Lung (tissue), 11 donors: ENCODE measurements at regions not wholly inside any gene's neighbourhood (a gene's known extent, or its start where the extent isn't known, plus 50 kb on each side); places are given as distances from the start of the nearest gene placed in this dataset.

Experiments
- ATAC-seq: fragments of 200-7000 bp; cut with Tn5 transposase; one replicate; pipeline ENCODE4 v1.9.1; 2020; ENCODE audit warnings: moderate number of reproducible peaks; ENCODE audit not compliant: insufficient read depth, low FRiP score
- DNase-seq, 3 donors: peaks; one replicate each; pipeline ENCODE4 v3.0.0-alpha.2; 2013 to 2017
- H3K27ac ChIP-seq, 2 donors: one replicate each; pipeline ENCODE4 v1.5.1; 2013; ENCODE audit warnings: mild to moderate bottlenecking in 2 of 2, moderate library complexity in 2 of 2, control low read depth in 1 of 2, inconsistent platforms in 1 of 2, low read depth in 1 of 2, low read length in 1 of 2
- H3K27me3 ChIP-seq, 3 donors: one replicate each; pipeline ENCODE4 v1.5.1; 2013; ENCODE audit warnings: low read length in 2 of 3; ENCODE audit not compliant: control insufficient read depth in 3 of 3, insufficient read depth in 3 of 3
- H3K36me3 ChIP-seq, 4 donors: one replicate each; pipeline ENCODE4 v1.5.1; 2013; ENCODE audit warnings: low read length in 4 of 4, mild to moderate bottlenecking in 1 of 4, moderate library complexity in 1 of 4; ENCODE audit not compliant: control insufficient read depth in 4 of 4, insufficient read depth in 4 of 4
- H3K4me1 ChIP-seq, 5 donors: one replicate each; pipeline ENCODE4 v1.5.1; 2013; ENCODE audit warnings: low read length in 5 of 5, mild to moderate bottlenecking in 2 of 5, moderate library complexity in 1 of 5; ENCODE audit not compliant: control insufficient read depth in 5 of 5, insufficient read depth in 5 of 5
- H3K4me3 ChIP-seq: one replicate; pipeline ENCODE4 v1.5.1; 2013; ENCODE audit warnings: mild to moderate bottlenecking, control low read depth, moderate library complexity
- H3K9ac ChIP-seq, 2 donors: one replicate each; pipeline ENCODE4 v1.5.1; 2013; ENCODE audit warnings: low read length in 2 of 2, control low read depth in 1 of 2; ENCODE audit not compliant: insufficient read depth in 1 of 2
- H3K9me3 ChIP-seq, 4 donors: one replicate each; pipeline ENCODE4 v1.5.1; 2013; ENCODE audit warnings: low read length in 3 of 4, mild to moderate bottlenecking in 1 of 4, moderate library complexity in 1 of 4; ENCODE audit not compliant: control insufficient read depth in 4 of 4, insufficient read depth in 3 of 4
- WGBS, 2 donors: extraction: QIAGEN DNeasy Blood & Tissue Kit; methylation state at CpG; one replicate each; pipeline ENCODE4 v1.1.7; 2013; 5-methylcytosine and 5-hydroxymethylcytosine counted together
- TF ChIP-seq, protein P1 (sequence below): IDR thresholded peaks from 2 replicates; pipeline ENCODE4 v1.5.1; 2012; ENCODE audit warnings: mild to moderate bottlenecking; ENCODE audit errors: control extremely low read depth, extremely low read depth
- donor health status: control.
- donor health status: control.
- donor health status: Bipolar disorder and iron deficiency.
- donor health status: healthy.
- donor health status: DM: yes; HTN: yes; CAD: no.

DNA sequence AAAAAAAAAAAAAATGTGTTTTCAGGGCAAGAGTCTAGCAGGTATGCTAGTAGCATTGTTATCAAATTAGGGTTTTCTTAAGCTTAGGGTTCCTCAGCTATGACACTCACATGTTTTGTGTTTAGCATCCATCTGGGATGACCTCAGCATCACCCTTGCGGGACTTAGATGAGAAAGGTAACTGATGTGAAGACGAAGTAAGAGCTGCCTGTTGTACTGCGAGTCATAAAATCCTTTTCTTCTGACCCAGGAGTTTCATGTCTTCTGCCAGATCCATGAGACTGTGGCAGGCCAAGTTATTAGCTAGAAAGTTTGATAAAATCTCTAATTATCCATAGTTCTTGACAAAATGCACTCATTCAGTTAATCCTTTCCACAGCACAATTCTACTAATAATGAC, 1251.1 kb downstream of the AMY1C start:
- Histone ChIP-seq H3K36me3 (no peaks in the 10 kb centered on the region), H3K27me3 (no peaks in the 10 kb centered on the region), H3K9me3 (peaks cover 0 to 15% (median 2%) of the 10 kb centered on the region in 4 donors), H3K4me1 (no peaks in the 10 kb centered on the region), H3K9ac (no peak overlapping the region), H3K4me3 (no peak overlapping the region), H3K27ac (no peak overlapping the region)
- ATAC-seq = no peak
- WGBS, 2 donors = 56 to 63% methylated on average over 3 of the region's 3 CpGs
- TF ChIP-seq, protein P1, sequence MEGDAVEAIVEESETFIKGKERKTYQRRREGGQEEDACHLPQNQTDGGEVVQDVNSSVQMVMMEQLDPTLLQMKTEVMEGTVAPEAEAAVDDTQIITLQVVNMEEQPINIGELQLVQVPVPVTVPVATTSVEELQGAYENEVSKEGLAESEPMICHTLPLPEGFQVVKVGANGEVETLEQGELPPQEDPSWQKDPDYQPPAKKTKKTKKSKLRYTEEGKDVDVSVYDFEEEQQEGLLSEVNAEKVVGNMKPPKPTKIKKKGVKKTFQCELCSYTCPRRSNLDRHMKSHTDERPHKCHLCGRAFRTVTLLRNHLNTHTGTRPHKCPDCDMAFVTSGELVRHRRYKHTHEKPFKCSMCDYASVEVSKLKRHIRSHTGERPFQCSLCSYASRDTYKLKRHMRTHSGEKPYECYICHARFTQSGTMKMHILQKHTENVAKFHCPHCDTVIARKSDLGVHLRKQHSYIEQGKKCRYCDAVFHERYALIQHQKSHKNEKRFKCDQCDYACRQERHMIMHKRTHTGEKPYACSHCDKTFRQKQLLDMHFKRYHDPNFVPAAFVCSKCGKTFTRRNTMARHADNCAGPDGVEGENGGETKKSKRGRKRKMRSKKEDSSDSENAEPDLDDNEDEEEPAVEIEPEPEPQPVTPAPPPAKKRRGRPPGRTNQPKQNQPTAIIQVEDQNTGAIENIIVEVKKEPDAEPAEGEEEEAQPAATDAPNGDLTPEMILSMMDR = no peak
- DNase-seq = no peak

DNA sequence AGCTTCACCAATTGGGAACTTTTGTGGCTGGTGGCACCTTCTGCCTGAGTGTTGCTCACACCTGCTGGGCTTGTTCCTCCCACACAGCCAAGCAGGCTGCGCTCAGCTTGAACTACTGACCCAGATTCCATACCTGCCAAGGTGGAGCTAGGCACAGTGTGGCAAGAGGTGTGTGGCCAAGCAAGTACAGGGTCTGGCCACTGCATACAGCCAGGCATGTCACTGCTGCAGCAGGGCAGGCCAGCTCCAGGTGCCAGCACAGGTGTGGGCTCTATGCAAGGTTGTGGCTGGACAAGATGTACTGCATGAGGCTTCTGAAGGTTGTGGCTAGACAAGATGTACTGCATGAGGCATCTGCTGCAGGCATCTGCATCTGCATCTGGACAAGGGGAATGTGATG, 1254.8 kb downstream of the AMY1C start:
- WGBS, 2 donors = 85 to 92% methylated on average over 1 of the region's 1 CpG
- ATAC-seq = no peak

DNA sequence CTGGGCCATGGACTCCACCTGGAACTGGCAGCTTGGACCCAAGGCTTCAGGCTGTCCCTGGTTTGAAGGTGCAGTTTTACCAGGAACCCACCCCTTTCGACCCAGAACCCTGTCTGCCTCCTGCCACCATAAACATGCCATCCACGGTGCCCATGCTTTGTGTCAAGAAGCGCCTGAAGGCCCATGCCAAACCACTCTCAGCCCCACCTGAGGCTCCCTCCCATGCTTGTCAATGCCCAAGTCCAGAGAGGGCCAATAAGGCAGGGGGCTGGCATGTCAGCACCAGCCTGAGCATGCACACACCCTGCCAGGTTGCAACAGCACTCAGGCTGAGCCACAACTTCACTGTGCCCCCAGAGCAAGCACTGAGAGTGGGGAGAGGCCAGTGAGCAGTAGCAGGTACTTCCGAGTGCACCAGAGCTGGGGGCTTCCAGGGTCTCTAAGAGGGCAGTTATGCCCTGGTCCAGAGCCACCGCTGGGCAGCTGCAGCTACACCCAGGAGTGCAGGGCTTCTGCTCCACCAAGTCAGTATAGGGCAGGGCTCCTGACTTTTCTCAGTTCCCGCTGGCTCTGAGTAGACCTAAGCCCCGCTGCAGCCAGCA, 1256.0 kb downstream of the AMY1C start:
- no peaks in the 10 kb centered on the region for H3K4me1 ChIP-seq
- no peaks in the 10 kb centered on the region for H3K36me3 ChIP-seq
- TF ChIP-seq, protein P1 = no peak
- 85 to 90% methylated on average over 7 of the region's 7 CpGs for WGBS, 2 donors
- no peak overlapping the region for H3K4me3 ChIP-seq
- DNase-seq (no peak), ATAC-seq (no peak)
- peaks cover 0 to 15% (median 2%) of the 10 kb centered on the region in 4 donors for H3K9me3 ChIP-seq
- H3K27me3 ChIP-seq = no peaks in the 10 kb centered on the region
- no peak overlapping the region for H3K9ac ChIP-seq
- no peak overlapping the region for H3K27ac ChIP-seq

More for the DNA sequence above, 1254.8 kb downstream of the AMY1C start:
- peaks cover 0 to 15% (median 2%) of the 10 kb centered on the region in 4 donors for H3K9me3 ChIP-seq
- H3K4me3 ChIP-seq = no peak overlapping the region
- no peaks in the 10 kb centered on the region for H3K36me3 ChIP-seq
- no peak overlapping the region for H3K9ac ChIP-seq
- H3K27me3 ChIP-seq = no peaks in the 10 kb centered on the region
- TF ChIP-seq, protein P1 = no peak
- no peak overlapping the region for H3K27ac ChIP-seq
- DNase-seq = no peak
- H3K4me1 ChIP-seq = no peaks in the 10 kb centered on the region

DNA sequence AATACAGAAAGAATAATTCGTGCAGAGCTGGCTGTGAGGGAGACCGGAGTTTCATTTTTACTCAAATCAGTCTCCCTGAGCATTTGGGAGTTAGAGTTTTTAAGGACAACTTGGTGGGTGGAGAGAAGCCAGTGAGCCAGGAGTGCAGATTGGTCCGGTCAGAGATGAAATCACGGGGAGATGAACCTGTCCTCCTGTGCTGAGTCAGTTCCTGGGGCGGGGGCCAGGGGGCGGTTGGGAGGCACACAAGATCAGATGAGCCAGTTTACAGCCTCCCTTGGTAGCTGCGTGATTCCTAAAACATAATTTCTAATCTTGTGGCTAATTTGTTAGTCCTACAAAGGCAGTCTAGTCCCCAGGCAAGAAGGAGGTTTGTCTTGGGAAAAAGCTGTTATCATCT, 1267.9 kb downstream of the AMY1C start:
- no peak overlapping the region for H3K4me3 ChIP-seq
- 82 to 87% methylated on average over 7 of the region's 7 CpGs for WGBS, 2 donors
- DNase-seq = no peak
- no peaks in the 10 kb centered on the region for H3K36me3 ChIP-seq
- no peaks in the 10 kb centered on the region for H3K4me1 ChIP-seq
- no peak for ATAC-seq
- H3K27me3 ChIP-seq = no peaks in the 10 kb centered on the region
- no peak overlapping the region for H3K27ac ChIP-seq
- no peaks in the 10 kb centered on the region for H3K9me3 ChIP-seq
- TF ChIP-seq, protein P1 = no peak
- no peak overlapping the region for H3K9ac ChIP-seq
